ENCODE measurements at regions not wholly inside any gene's neighbourhood (a gene's known extent, or its start where the extent isn't known, plus 50 kb on each side); places are given as distances from the start of the nearest gene placed in this dataset.

DNA sequence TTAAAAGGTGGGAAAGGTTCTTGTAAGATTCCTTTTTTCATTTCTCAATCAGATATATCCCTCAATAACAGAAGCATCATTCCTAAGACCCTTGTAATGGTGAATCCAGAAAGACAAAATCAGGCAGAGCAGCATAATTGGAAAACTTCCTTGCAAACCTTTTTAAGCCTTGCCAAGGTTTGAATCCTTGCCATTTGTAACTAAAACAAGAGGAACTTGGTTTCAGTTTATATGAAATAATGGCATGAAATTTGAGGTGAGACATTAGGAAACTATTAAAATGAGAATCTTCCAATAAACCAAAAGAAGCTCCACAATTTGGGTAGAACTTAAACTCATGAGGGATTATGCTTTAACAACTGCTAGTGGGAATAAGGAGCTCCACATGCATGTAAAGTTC, 384.7 kb upstream of the SMC2 start:
- Histone ChIP-seq H3K9ac (ENCODE audit: extremely low read depth, low read length, poor library complexity, severe bottlenecking) (no peak overlapping the region), H3K4me3 (ENCODE audit: low read length) (no peak overlapping the region), H3K4me1 (ENCODE audit: control insufficient read depth, insufficient read depth, low read length) (no peaks in the 10 kb centered on the region), H3K9me3 (ENCODE audit: control insufficient read depth, low read length) (peaks cover 39% of the 10 kb centered on the region), H3K27ac (ENCODE audit: low read depth, low read length) (no peak overlapping the region), H3K36me3 (ENCODE audit: control insufficient read depth, insufficient read depth, low read length) (no peaks in the 10 kb centered on the region), H3K27me3 (ENCODE audit: control insufficient read depth, insufficient read depth, low read length, poor library complexity, severe bottlenecking) (no peaks in the 10 kb centered on the region)
- TF ChIP-seq, protein P1, sequence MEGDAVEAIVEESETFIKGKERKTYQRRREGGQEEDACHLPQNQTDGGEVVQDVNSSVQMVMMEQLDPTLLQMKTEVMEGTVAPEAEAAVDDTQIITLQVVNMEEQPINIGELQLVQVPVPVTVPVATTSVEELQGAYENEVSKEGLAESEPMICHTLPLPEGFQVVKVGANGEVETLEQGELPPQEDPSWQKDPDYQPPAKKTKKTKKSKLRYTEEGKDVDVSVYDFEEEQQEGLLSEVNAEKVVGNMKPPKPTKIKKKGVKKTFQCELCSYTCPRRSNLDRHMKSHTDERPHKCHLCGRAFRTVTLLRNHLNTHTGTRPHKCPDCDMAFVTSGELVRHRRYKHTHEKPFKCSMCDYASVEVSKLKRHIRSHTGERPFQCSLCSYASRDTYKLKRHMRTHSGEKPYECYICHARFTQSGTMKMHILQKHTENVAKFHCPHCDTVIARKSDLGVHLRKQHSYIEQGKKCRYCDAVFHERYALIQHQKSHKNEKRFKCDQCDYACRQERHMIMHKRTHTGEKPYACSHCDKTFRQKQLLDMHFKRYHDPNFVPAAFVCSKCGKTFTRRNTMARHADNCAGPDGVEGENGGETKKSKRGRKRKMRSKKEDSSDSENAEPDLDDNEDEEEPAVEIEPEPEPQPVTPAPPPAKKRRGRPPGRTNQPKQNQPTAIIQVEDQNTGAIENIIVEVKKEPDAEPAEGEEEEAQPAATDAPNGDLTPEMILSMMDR (conservative IDR thresholded peaks at IDR 0.05): no peak
- no peaks in the 10 kb centered on the region for H3K4me1 Mint-ChIP-seq
- H3K4me3 Mint-ChIP-seq: no peak overlapping the region
- peaks cover 5% of the 10 kb centered on the region for H3K9me3 Mint-ChIP-seq
- no peak for DNase-seq
- no peaks in the 10 kb centered on the region for H3K36me3 Mint-ChIP-seq (ENCODE audit: low read depth)
- no peak overlapping the region for H3K27ac Mint-ChIP-seq
- peaks cover 36% of the 10 kb centered on the region for H3K27me3 Mint-ChIP-seq (ENCODE audit: insufficient read depth)

DNA sequence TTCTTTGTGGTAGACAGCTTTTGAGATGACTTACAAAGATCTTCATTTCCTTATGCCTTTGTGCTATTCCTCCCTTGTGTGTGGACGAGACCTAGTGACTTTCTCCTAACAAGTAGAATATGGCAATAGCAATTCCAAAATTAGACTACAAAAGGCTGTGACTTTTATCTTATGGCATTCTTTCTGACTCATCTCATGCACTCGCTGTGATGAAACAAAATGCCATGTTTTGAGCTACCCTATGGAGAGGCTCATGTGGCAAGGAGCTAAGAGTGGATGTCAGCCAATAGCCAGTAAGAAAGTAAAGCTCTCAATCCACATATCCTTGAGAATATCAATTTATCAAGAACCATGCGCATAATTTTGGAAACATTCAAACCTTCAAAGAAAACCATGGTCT, 380.5 kb upstream of the SMC2 start:
- H3K27ac Mint-ChIP-seq: no peak overlapping the region
- WGBS, 2 experiments (ENCODE audit: insufficient coverage in 1 of 2, insufficient read length in 1 of 2): 81% methylated on average over 3 of the region's 3 CpGs; no CpG with 5 or more reads in 1 of the 2 experiments

DNA sequence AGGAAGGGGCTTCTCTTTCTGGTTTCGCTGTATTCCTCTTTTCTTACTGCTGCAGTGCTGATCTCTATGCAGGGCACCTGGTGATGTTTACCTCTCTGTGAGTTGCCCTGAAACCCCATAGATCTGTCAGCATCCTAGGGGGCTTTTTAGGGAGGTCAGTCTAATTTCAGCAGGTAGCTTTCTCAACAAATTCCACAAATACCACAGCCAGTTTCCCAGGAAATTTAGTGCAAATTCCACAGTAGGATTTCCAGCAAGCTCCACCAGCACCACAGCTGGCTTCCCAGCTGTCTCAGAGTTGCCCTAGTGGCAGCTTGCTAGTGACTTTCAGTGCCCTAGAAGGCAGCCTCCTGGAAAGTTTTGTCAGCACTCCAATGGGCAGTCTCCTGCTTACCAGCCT, 379.1 kb upstream of the SMC2 start:
- no peak overlapping the region for H3K9ac ChIP-seq (ENCODE audit: extremely low read depth, low read length, poor library complexity, severe bottlenecking)
- H3K9me3 Mint-ChIP-seq: peaks cover 7% of the 10 kb centered on the region
- no peaks in the 10 kb centered on the region for H3K4me1 ChIP-seq (ENCODE audit: control insufficient read depth, insufficient read depth, low read length)
- no peak overlapping the region for H3K27ac Mint-ChIP-seq
- no peaks in the 10 kb centered on the region for H3K36me3 Mint-ChIP-seq (ENCODE audit: low read depth)
- no peaks in the 10 kb centered on the region for H3K27me3 ChIP-seq (ENCODE audit: control insufficient read depth, insufficient read depth, low read length, poor library complexity, severe bottlenecking)
- no peaks in the 10 kb centered on the region for H3K36me3 ChIP-seq (ENCODE audit: control insufficient read depth, insufficient read depth, low read length)
- no peak overlapping the region for H3K27ac ChIP-seq (ENCODE audit: low read depth, low read length)
- peaks cover 46% of the 10 kb centered on the region for H3K9me3 ChIP-seq (ENCODE audit: control insufficient read depth, low read length)
- DNase-seq: peak; percentile 82
- TF ChIP-seq, protein P1 (conservative IDR thresholded peaks at IDR 0.05): peak; percentile 53
- WGBS, 2 experiments (ENCODE audit: insufficient coverage in 1 of 2, insufficient read length in 1 of 2): 63% methylated on average over 1 of the region's 1 CpG; no CpG with 5 or more reads in 1 of the 2 experiments
- H3K4me3 ChIP-seq (ENCODE audit: low read length): no peak overlapping the region
- peaks cover 4% of the 10 kb centered on the region for H3K4me1 Mint-ChIP-seq
- H3K27me3 Mint-ChIP-seq (ENCODE audit: insufficient read depth): no peaks in the 10 kb centered on the region
- H3K4me3 Mint-ChIP-seq: no peak overlapping the region

More for the DNA sequence above, 380.5 kb upstream of the SMC2 start:
- no peak for DNase-seq
- H3K4me3 ChIP-seq (ENCODE audit: low read length): no peak overlapping the region
- no peaks in the 10 kb centered on the region for H3K27me3 ChIP-seq (ENCODE audit: control insufficient read depth, insufficient read depth, low read length, poor library complexity, severe bottlenecking)
- no peak overlapping the region for H3K27ac ChIP-seq (ENCODE audit: low read depth, low read length)
- Mint-ChIP-seq H3K4me3 (no peak overlapping the region), H3K4me1 (peaks cover 4% of the 10 kb centered on the region), H3K36me3 (ENCODE audit: low read depth) (no peaks in the 10 kb centered on the region), H3K9me3 (peaks cover 7% of the 10 kb centered on the region), H3K27me3 (ENCODE audit: insufficient read depth) (peaks cover 8% of the 10 kb centered on the region)
- H3K4me1 ChIP-seq (ENCODE audit: control insufficient read depth, insufficient read depth, low read length): no peaks in the 10 kb centered on the region
- H3K9me3 ChIP-seq (ENCODE audit: control insufficient read depth, low read length): peaks cover 48% of the 10 kb centered on the region
- TF ChIP-seq, protein P1 (conservative IDR thresholded peaks at IDR 0.05): no peak
- H3K9ac ChIP-seq (ENCODE audit: extremely low read depth, low read length, poor library complexity, severe bottlenecking): no peak overlapping the region
- H3K36me3 ChIP-seq (ENCODE audit: control insufficient read depth, insufficient read depth, low read length): no peaks in the 10 kb centered on the region

Data from endodermal cell (in vitro differentiated cells).